Esophagus squamous epithelium (tissue), 5 donors: ENCODE measurements at regions not wholly inside any gene's neighbourhood (a gene's known extent, or its start where the extent isn't known, plus 50 kb on each side); places are given as distances from the start of the nearest gene placed in this dataset.

Source experiments
- DNase-seq: peaks from one replicate; lab custom pipeline; 2025; lab: John Stamatoyannopoulos, UW
- H3K27ac ChIP-seq, 4 donors: fragments of 200-600 bp; sonication (generic); one replicate each; pipeline ENCODE4 v1.5.1; 2016 to 2019; ENCODE audit warnings: mild to moderate bottlenecking in 1 of 4
- H3K27me3 ChIP-seq, 4 donors: fragments of 200-600 bp; sonication (generic); 1 replicate in 3 of 4; 2 replicates in 1 of 4; pipeline versions ENCODE4 v1.5.1 to v1.6.0; 2017 to 2021; ENCODE audit warnings: antibody characterized with exemption in 1 of 4
- H3K36me3 ChIP-seq, 3 donors: fragments of 200-600 bp; sonication (generic); one replicate each; pipeline ENCODE4 v1.5.1; 2016 to 2019
- H3K4me1 ChIP-seq, 3 donors: fragments of 200-600 bp; sonication (generic); one replicate each; pipeline ENCODE4 v1.5.1; 2017 to 2019
- H3K4me3 ChIP-seq, 4 donors: fragments of 200-600 bp; sonication (generic); 1 replicate in 3 of 4; 2 replicates in 1 of 4; pipeline ENCODE4 v1.5.1; 2016 to 2019; ENCODE audit warnings: mild to moderate bottlenecking in 2 of 4, moderate library complexity in 1 of 4
- H3K9me3 ChIP-seq, 3 donors: fragments of 200-600 bp; sonication (generic); one replicate each; pipeline ENCODE4 v1.5.1; 2016 to 2019
- CTCF ChIP-seq, 6 experiments: fragments of 450-650 bp in 4 of 6; fragments of 200-600 bp in 2 of 6; sonication (generic) in 2 of 6; IDR thresholded peaks; one replicate each; pipeline ENCODE4 v1.5.1; 2016 to 2019; ENCODE audit warnings: antibody characterized with exemption in 6 of 6, mild to moderate bottlenecking in 4 of 6, moderate library complexity in 4 of 6
- POLR2A ChIP-seq, 4 donors: fragments of 450-650 bp; IDR thresholded peaks; one replicate each; pipeline ENCODE4 v1.6.1; 2017; ENCODE audit warnings: antibody characterized with exemption in 4 of 4, mild to moderate bottlenecking in 4 of 4, moderate library complexity in 3 of 4
- WGBS, 2 donors: methylation state at CpG; one replicate each; pipeline ENCODE4 v1.1.5; 2018; 5-methylcytosine and 5-hydroxymethylcytosine counted together
- intact Hi-C: fragments of 100-400 bp; cut with DNase I; formaldehyde crosslinking; loops from one replicate; pipeline ENCODE4 v1.15.0; 2022
- donor health status: DM: yes; HTN: yes; CAD: no.

DNA sequence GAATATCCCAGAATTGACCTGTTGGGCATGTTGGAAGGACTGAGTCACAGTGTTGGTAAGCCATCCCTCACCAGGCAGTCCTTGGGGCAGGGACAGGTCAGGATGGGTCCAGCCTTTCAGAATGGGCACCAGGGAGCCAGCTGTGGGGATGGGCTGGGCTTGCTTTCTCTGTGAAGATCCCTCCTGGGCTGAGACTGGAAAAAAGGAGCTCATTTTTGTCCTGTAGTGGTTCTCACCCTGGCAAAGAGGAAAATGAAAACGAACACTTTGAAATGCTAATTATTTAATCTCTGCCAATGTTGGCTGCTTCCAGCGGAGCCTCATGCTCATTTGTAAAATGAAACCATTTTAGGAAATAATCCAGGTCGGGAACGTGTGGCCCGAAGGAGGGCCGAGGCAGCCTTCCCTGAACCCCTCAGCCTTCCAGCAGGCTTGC lies 237.5 kb upstream of the SALL1 start:
- DNase-seq, result no peak
- Histone ChIP-seq H3K4me3 (no peak overlapping the region), H3K4me1 (no peaks in the 10 kb centered on the region), H3K27ac (no peak overlapping the region), H3K36me3 (no peaks in the 10 kb centered on the region), H3K9me3 (no peaks in the 10 kb centered on the region), H3K27me3 (peaks cover 0 to 4% (median 0%) of the 10 kb centered on the region in 4 donors)
- TF ChIP-seq CTCF (IDR thresholded peaks at IDR 0.05) (no peak), POLR2A (IDR thresholded peaks at IDR 0.05) (no peak)
- 55 to 71% methylated on average over 6 of the region's 6 CpGs for WGBS, 2 donors
- intact Hi-C loops, result no loop called here

DNA sequence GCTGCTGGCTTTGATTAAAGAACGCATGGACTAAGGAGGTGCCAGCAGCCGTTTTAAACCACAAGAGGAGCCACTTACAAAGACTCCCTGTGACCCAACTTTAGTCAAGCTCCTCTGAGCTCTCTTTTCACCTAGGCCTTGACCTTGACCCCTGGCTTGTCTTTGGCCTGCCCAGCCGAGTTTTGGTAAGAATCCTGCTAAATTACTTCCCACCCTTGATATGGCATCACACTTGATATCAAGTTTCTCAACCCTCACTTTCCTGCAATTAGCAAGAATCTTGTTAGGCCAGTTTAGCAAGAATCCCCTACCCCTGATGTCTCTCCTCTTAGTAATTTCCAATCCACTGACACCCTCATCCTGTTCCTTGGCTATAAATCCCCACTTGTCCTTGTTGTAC lies 232.8 kb upstream of the SALL1 start:
- no peak overlapping the region for H3K4me3 ChIP-seq
- no peaks in the 10 kb centered on the region for H3K27me3 ChIP-seq
- H3K9me3 ChIP-seq, result no peaks in the 10 kb centered on the region
- intact Hi-C loops, result no loop called here
- no peaks in the 10 kb centered on the region for H3K36me3 ChIP-seq
- WGBS, 2 donors, result 43 to 52% methylated on average over 3 of the region's 3 CpGs
- H3K4me1 ChIP-seq, result no peaks in the 10 kb centered on the region
- no peak overlapping the region for H3K27ac ChIP-seq
- no peak for TF ChIP-seq POLR2A (IDR thresholded peaks at IDR 0.05)
- TF ChIP-seq CTCF (IDR thresholded peaks at IDR 0.05), result no peak
- no peak for DNase-seq

DNA sequence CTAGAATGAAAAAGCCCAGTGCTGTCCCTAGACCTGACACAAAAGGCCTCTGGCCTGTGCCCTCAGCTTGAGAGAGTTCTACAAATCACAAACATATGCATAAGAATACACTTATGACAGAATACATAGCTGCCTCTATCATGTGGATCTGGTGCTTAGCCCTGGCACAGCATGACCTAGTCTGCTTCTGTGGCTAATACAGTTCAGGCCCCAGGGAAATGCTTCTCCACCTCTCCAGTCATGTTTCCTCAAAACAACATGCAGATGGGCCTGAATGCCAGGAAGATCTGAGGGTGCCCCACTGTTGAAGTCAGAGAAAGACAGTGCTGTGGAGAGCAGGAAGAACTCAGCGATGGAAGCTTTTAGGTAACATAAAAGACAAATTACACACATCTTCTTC lies 231.9 kb upstream of the SALL1 start:
- Histone ChIP-seq H3K27me3 (no peaks in the 10 kb centered on the region), H3K9me3 (no peaks in the 10 kb centered on the region), H3K4me1 (no peaks in the 10 kb centered on the region), H3K27ac (no peak overlapping the region), H3K4me3 (no peak overlapping the region), H3K36me3 (no peaks in the 10 kb centered on the region)
- intact Hi-C loops, result no loop called here
- TF ChIP-seq POLR2A (IDR thresholded peaks at IDR 0.05) (no peak), CTCF (IDR thresholded peaks at IDR 0.05) (no peak)
- DNase-seq, result no peak
- WGBS, 2 donors, result 86 to 100% methylated on average over 1 of the region's 1 CpG

- WGBS, 2 donors, result 58 to 61% methylated on average over 3 of the region's 3 CpGs
- DNase-seq, result no peak
- intact Hi-C loops, result no loop called here
- no peaks in the 10 kb centered on the region for H3K27me3 ChIP-seq
- H3K4me3 ChIP-seq, result no peak overlapping the region
- no peaks in the 10 kb centered on the region for H3K36me3 ChIP-seq
- no peak overlapping the region for H3K27ac ChIP-seq
- H3K4me1 ChIP-seq, result no peaks in the 10 kb centered on the region
- H3K9me3 ChIP-seq, result no peaks in the 10 kb centered on the region
- TF ChIP-seq POLR2A (IDR thresholded peaks at IDR 0.05), result no peak
- no peak for TF ChIP-seq CTCF (IDR thresholded peaks at IDR 0.05)
Observed at GRCh38 chr16:51382211-51382610, 231.1 kb upstream of the SALL1 start.

DNA sequence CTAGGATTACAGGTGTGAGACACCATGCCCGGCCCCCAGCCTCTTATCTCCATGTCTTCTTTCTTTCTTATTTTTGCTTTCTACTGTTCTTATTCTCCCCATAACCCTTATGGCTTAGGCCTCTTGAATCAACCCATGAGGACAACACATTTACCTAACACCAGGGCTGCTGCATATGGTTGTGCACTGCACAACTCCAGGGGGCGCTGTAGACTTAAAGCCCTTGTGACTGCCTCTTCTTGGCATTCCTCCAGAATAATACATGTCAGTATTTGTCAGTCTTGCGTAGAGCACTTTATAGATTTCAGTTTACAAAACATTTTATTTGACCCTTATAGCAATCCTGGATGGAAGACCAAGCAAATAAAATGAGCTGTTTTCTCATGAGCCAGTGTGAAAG lies 225.0 kb upstream of the SALL1 start:
- intact Hi-C loops, result no loop called here
- H3K4me3 ChIP-seq, result no peak overlapping the region
- no peak overlapping the region for H3K27ac ChIP-seq
- no peak for TF ChIP-seq POLR2A (IDR thresholded peaks at IDR 0.05)
- no peak for TF ChIP-seq CTCF (IDR thresholded peaks at IDR 0.05)
- H3K36me3 ChIP-seq, result no peaks in the 10 kb centered on the region
- no peaks in the 10 kb centered on the region for H3K27me3 ChIP-seq
- no peak for DNase-seq
- no peaks in the 10 kb centered on the region for H3K4me1 ChIP-seq
- WGBS, 2 donors, result 78 to 89% methylated on average over 3 of the region's 3 CpGs
- no peaks in the 10 kb centered on the region for H3K9me3 ChIP-seq
